Thyroid gland (tissue), 4 donors: ENCODE measurements at regions not wholly inside any gene's neighbourhood (a gene's known extent, or its start where the extent isn't known, plus 50 kb on each side); places are given as distances from the start of the nearest gene placed in this dataset.

Experiments used
- DNase-seq, 2 donors: peaks; one replicate each; pipeline ENCODE4 v3.0.0-alpha.2; 2019
- H3K27ac ChIP-seq, 3 donors: fragments of 200-600 bp; sonication (generic); 1 replicate in 2 of 3; 2 replicates in 1 of 3; pipeline ENCODE4 v1.5.1; 2016 to 2019; ENCODE audit warnings: mild to moderate bottlenecking in 1 of 3, moderate library complexity in 1 of 3
- H3K27me3 ChIP-seq: fragments of 200-600 bp; sonication (generic); one replicate; pipeline ENCODE4 v1.5.1; 2019
- H3K36me3 ChIP-seq, 2 donors: fragments of 200-600 bp; sonication (generic); one replicate each; pipeline ENCODE4 v1.5.1; 2016 to 2019
- H3K4me1 ChIP-seq, 2 donors: fragments of 200-600 bp; sonication (generic); one replicate each; pipeline ENCODE4 v1.5.1; 2017 to 2019
- H3K4me3 ChIP-seq, 3 donors: fragments of 200-600 bp; sonication (generic); replicated peaks in 1 of 3; 1 replicate in 2 of 3; 2 replicates in 1 of 3; pipeline ENCODE4 v1.5.1; 2016; ENCODE audit warnings: mild to moderate bottlenecking in 1 of 3
- H3K9me3 ChIP-seq: fragments of 200-600 bp; sonication (generic); one replicate; pipeline ENCODE4 v1.5.1; 2017
- CTCF ChIP-seq, 6 experiments: fragments of 200-600 bp in 3 of 6; fragments of 450-650 bp in 3 of 6; sonication (generic) in 3 of 6; IDR thresholded peaks; one replicate each; pipeline ENCODE4 v1.5.1; 2016 to 2019; ENCODE audit warnings: antibody characterized with exemption in 6 of 6, mild to moderate bottlenecking in 2 of 6, inconsistent platforms in 1 of 6, moderate library complexity in 1 of 6
- POLR2A ChIP-seq, 2 donors: fragments of 450-650 bp; IDR thresholded peaks; one replicate each; pipeline ENCODE4 v1.6.1; 2017; ENCODE audit warnings: antibody characterized with exemption in 2 of 2, mild to moderate bottlenecking in 2 of 2, moderate library complexity in 1 of 2
- WGBS, 2 donors: methylation state at CpG; one replicate each; pipeline ENCODE4 v1.1.5; 2017; 5-methylcytosine and 5-hydroxymethylcytosine counted together
- intact Hi-C: fragments of 100-400 bp; cut with DNase I; formaldehyde crosslinking; loops from one replicate; pipeline ENCODE4 v1.15.1; 2023

DNA sequence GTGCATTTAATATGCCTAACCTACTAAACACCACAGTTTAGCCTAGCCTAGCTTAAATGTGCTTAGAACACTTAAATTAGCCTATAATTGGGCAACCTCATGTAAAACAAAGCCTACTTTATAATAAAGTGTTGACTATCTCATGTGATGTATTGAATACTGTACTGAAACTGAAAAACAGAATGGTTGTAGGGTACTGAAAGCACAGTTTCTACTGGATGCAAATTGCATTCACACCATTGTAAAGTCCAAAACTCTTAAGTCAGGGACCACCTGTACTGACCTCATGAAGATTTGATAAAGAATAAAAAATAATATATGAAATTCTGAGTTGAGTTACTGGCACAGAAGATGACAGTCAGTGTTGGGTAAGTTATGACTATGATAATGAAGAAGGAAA is 625.4 kb upstream of the SOX9 start:
- Histone ChIP-seq H3K9me3 (no peaks in the 10 kb centered on the region), H3K4me3 (no peak overlapping the region), H3K36me3 (no peaks in the 10 kb centered on the region), H3K27ac (no peak overlapping the region), H3K4me1 (no peaks in the 10 kb centered on the region), H3K27me3 (no peaks in the 10 kb centered on the region)
- intact Hi-C loops, result no loop called here
- DNase-seq, result no peak
- TF ChIP-seq POLR2A (IDR thresholded peaks at IDR 0.05) (no peak), CTCF (IDR thresholded peaks at IDR 0.05) (no peak)

DNA sequence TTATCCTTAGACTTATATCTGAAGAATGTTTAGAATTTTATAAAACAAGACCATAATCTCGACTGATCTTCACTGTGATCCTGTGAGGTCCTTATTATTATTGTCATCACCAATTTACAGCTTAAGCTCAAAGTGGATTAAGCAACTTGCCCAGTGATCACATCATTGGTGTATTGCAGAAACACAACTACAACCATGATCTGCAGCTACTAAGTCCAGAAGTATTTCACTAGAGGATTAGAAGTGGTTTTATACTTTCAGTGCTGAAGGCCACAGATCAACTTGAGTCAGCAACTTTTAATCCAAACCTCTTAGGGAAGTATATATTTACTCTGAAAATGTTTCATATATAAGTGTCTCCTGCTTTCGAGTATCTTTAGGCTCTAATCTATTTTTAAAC is 624.3 kb upstream of the SOX9 start:
- Histone ChIP-seq H3K4me1 (no peaks in the 10 kb centered on the region), H3K9me3 (no peaks in the 10 kb centered on the region), H3K27me3 (no peaks in the 10 kb centered on the region), H3K36me3 (no peaks in the 10 kb centered on the region), H3K4me3 (no peak overlapping the region), H3K27ac (no peak overlapping the region)
- intact Hi-C loops, result no loop called here
- no peak for DNase-seq
- 78 to 88% methylated on average over 2 of the region's 2 CpGs for WGBS, 2 donors
- TF ChIP-seq POLR2A (IDR thresholded peaks at IDR 0.05) (no peak), CTCF (IDR thresholded peaks at IDR 0.05) (no peak)

DNA sequence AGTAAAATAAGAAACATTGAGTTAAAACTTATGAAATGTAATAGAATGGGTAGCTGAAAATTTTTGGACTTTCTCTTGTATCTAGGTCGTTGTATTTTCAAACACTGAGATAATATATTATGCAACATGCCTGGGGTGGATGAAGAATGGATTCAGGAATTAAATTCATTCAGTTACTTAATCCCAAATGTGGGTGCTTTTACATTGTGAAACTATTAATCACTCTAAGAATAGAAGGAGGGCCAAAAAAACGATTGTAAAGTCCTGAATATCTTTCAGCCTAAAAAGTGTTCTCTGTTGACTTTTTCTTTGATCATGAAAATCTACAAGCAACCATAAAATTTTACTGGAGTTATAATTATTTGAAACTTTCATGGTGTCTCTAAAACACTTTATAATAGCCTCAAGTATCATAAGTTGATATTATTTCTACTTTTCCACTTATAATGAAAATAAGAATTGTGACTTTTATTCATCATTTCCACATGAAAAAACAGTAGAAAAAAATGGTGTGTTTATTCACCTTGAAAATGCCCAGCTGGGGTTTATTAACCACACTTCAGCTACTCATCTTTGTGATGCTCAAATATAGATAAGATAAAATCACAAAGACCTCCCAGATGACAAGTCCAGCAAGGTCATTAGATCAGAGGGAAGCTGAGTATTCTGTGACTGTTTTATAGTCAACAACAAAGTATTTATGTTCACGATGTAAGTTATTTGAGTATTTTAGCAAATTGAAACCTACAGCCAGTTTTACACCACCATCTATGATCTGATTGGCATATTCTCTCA is 619.9 kb upstream of the SOX9 start:
- DNase-seq, result no peak
- Histone ChIP-seq H3K27ac (no peak overlapping the region), H3K4me1 (no peaks in the 10 kb centered on the region), H3K4me3 (no peak overlapping the region), H3K9me3 (no peaks in the 10 kb centered on the region), H3K27me3 (no peaks in the 10 kb centered on the region), H3K36me3 (no peaks in the 10 kb centered on the region)
- 52 to 65% methylated on average over 3 of the region's 3 CpGs for WGBS, 2 donors
- TF ChIP-seq CTCF (IDR thresholded peaks at IDR 0.05), result no peak
- intact Hi-C loops, result no loop called here

- H3K27ac ChIP-seq, result no peak overlapping the region
- WGBS, 2 donors, result 95 to 98% methylated on average over 1 of the region's 1 CpG
- DNase-seq, result no peak
- no peaks in the 10 kb centered on the region for H3K36me3 ChIP-seq
- TF ChIP-seq CTCF (IDR thresholded peaks at IDR 0.05) (no peak), POLR2A (IDR thresholded peaks at IDR 0.05) (no peak)
- H3K9me3 ChIP-seq, result no peaks in the 10 kb centered on the region
- no peaks in the 10 kb centered on the region for H3K27me3 ChIP-seq
- intact Hi-C loops, result no loop called here
- no peaks in the 10 kb centered on the region for H3K4me1 ChIP-seq
- no peak overlapping the region for H3K4me3 ChIP-seq
These were observed 619.1 kb upstream of the SOX9 start for GRCh38 chr17:71501711-71502110.

- Histone ChIP-seq H3K4me3 (no peak overlapping the region), H3K9me3 (no peaks in the 10 kb centered on the region), H3K36me3 (no peaks in the 10 kb centered on the region), H3K27me3 (no peaks in the 10 kb centered on the region), H3K4me1 (no peaks in the 10 kb centered on the region), H3K27ac (no peak overlapping the region)
- WGBS, 2 donors, result 82 to 94% methylated on average over 1 of the region's 1 CpG
- intact Hi-C loops, result no loop called here
- no peak for DNase-seq
- TF ChIP-seq CTCF (IDR thresholded peaks at IDR 0.05) (no peak), POLR2A (IDR thresholded peaks at IDR 0.05) (no peak)
These were observed 618.4 kb upstream of the SOX9 start for GRCh38 chr17:71502443-71502842.
